ENCODE measurements at regions not wholly inside any gene's neighbourhood (a gene's known extent, or its start where the extent isn't known, plus 50 kb on each side); places are given as distances from the start of the nearest gene placed in this dataset.

DNA sequence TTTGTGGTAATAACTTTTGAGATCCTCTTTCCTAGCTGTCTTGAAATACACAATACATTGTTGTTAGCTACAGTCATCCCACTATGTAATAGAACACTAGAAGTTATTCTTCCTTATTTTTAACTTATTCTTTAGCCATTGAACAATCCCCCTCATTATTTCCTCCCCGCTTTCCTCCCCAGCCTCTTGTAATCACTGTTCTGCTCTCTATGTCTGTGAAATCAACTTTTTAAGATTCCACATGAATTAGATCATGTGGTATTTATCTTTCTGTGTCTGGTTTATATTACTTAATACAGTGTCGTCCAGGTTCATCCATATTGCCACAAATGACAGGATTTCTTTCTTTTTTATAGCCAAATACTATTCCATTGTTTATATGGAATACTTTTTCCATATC lies 72.9 kb downstream of the SLC10A2 start:
- DNase-seq (ENCODE audit: low read depth in 1 of 2, low spot score in 1 of 2), result no peak
- no peak for TF ChIP-seq JUND (IDR thresholded peaks at IDR 0.05; ENCODE audit: low read depth)
- in situ Hi-C loops (cut with HindIII; ENCODE audit: low pct_unique_long_range_greater_than_20kb, low sequenced_read_pairs), result no loop called here

GRCh38 chr13:102984210-102984609 lies 82.0 kb downstream of the SLC10A2 start:
- no peak for TF ChIP-seq JUND (IDR thresholded peaks at IDR 0.05; ENCODE audit: low read depth)
- in situ Hi-C loops (cut with HindIII; ENCODE audit: low pct_unique_long_range_greater_than_20kb, low sequenced_read_pairs), result no loop called here
- no peak for DNase-seq (ENCODE audit: low read depth in 1 of 2, low spot score in 1 of 2)

GRCh38 chr13:102983496-102983895 lies 82.7 kb downstream of the SLC10A2 start:
- TF ChIP-seq JUND (IDR thresholded peaks at IDR 0.05; ENCODE audit: low read depth), result no peak
- in situ Hi-C loops (cut with HindIII; ENCODE audit: low pct_unique_long_range_greater_than_20kb, low sequenced_read_pairs), result no loop called here
- DNase-seq (ENCODE audit: low read depth in 1 of 2, low spot score in 1 of 2), result no peak

DNA sequence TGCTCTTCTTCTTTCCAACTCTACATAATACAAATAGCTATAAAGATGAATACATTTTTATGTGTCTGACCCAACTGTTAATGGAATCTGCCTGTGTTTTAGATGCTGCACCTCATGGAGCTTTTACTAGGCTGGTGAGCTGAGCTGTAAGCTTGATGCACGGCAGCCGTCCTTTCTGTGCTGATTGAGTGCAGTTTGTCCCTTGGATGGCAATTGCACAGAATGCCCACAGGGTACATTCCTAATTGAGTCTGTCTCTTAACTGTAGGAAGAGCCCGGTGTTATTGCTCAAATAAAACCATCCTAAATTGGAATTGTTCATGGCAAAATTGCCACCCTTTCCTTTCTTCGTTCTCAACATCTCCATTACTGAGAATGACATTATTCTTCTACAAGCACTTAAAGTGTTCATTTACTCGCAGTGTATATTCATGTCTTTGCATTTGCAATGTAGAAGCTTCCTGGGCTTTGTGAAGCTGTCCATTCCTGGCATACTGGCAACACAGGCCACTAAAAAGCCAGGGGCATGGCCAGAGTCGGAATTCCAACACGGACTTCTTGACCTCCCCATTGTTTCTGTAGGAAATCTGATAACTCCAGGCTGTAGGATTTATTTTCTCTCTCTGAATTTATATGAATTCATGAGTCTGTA lies 85.8 kb downstream of the SLC10A2 start:
- in situ Hi-C loops (cut with HindIII; ENCODE audit: low pct_unique_long_range_greater_than_20kb, low sequenced_read_pairs), result no loop called here
- peak in 1 of 2 experiments; percentile 35 for DNase-seq (ENCODE audit: low read depth in 1 of 2, low spot score in 1 of 2)
- no peak for TF ChIP-seq JUND (IDR thresholded peaks at IDR 0.05; ENCODE audit: low read depth)

GRCh38 chr13:102978168-102978567 lies 88.0 kb downstream of the SLC10A2 start:
- no peak for TF ChIP-seq JUND (IDR thresholded peaks at IDR 0.05; ENCODE audit: low read depth)
- in situ Hi-C loops (cut with HindIII; ENCODE audit: low pct_unique_long_range_greater_than_20kb, low sequenced_read_pairs), result no loop called here
- DNase-seq (ENCODE audit: low read depth in 1 of 2, low spot score in 1 of 2), result no peak

GRCh38 chr13:102977471-102977870 lies 88.7 kb downstream of the SLC10A2 start:
- in situ Hi-C loops (cut with HindIII; ENCODE audit: low pct_unique_long_range_greater_than_20kb, low sequenced_read_pairs), result no loop called here
- DNase-seq (ENCODE audit: low read depth in 1 of 2, low spot score in 1 of 2), result no peak
- no peak for TF ChIP-seq JUND (IDR thresholded peaks at IDR 0.05; ENCODE audit: low read depth)

GRCh38 chr13:102974317-102975087 lies 91.7 kb downstream of the SLC10A2 start:
- no peak for DNase-seq (ENCODE audit: low read depth in 1 of 2, low spot score in 1 of 2)
- no peak for TF ChIP-seq JUND (IDR thresholded peaks at IDR 0.05; ENCODE audit: low read depth)
- in situ Hi-C loops (cut with HindIII; ENCODE audit: low pct_unique_long_range_greater_than_20kb, low sequenced_read_pairs), result no loop called here

DNA sequence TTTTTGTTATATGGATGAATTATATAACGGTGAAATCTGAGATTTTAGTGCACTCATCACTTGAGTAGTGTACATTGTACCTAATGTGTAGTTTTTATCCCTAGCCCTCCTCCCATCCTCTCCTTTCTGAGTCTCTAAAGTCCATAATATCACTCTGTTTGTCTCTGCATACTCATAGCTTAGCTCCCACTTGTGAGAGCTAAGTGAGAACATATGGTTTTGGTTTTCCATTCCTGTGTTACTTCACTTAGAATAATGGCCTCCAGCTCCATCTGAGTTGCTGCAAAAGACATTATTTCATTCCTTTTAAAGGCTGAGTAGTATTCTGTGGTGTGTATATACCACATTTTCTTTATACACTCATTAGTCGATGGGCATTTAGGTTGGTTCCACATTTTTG lies 94.0 kb downstream of the SLC10A2 start:
- in situ Hi-C loops (cut with HindIII; ENCODE audit: low pct_unique_long_range_greater_than_20kb, low sequenced_read_pairs), result no loop called here
- TF ChIP-seq JUND (IDR thresholded peaks at IDR 0.05; ENCODE audit: low read depth), result no peak

GRCh38 chr13:102970542-102970941 lies 95.7 kb downstream of the SLC10A2 start:
- no peak for DNase-seq (ENCODE audit: low read depth in 1 of 2, low spot score in 1 of 2)
- TF ChIP-seq JUND (IDR thresholded peaks at IDR 0.05; ENCODE audit: low read depth), result no peak
- in situ Hi-C loops (cut with HindIII; ENCODE audit: low pct_unique_long_range_greater_than_20kb, low sequenced_read_pairs), result no loop called here

More for the DNA sequence above, 94.0 kb downstream of the SLC10A2 start:
- no peak for DNase-seq (ENCODE audit: low read depth in 1 of 2, low spot score in 1 of 2)

DNA sequence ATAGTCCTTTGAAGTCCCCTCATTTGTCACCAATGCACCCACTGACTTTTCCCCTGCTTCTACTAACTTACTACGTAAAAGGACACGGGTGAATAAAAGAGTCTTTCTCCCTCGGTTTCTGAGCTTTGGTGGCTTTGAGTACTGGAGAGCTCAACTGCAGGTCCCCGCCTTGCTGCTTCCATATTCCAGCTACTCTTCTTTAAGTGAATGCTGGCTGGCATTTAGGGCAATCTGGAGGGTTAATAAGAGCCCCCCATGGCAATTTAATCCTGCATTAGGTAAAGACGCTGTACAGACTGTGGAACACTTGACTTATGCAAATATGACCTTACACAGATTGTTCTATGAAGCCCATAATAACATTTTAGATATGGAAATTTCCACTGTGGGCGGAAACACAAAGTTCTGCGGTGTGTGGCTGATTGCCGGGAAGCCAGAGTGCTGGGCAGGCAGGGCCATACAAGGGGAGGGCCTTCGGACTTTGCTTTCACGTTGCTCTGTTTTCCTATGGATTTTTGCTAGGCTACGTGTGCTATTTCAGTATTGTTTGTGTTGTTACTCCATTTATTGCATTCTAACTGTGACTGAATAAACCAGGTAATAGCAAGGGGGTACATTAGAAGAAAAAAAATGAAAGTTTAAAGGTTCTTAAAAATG lies 97.5 kb downstream of the SLC10A2 start:
- in situ Hi-C loops (cut with HindIII; ENCODE audit: low pct_unique_long_range_greater_than_20kb, low sequenced_read_pairs), result no loop called here
- TF ChIP-seq JUND (IDR thresholded peaks at IDR 0.05; ENCODE audit: low read depth), result no peak
- no peak for DNase-seq (ENCODE audit: low read depth in 1 of 2, low spot score in 1 of 2)

- TF ChIP-seq JUND (IDR thresholded peaks at IDR 0.05; ENCODE audit: low read depth), result no peak
- in situ Hi-C loops (cut with HindIII; ENCODE audit: low pct_unique_long_range_greater_than_20kb, low sequenced_read_pairs), result no loop called here
- DNase-seq (ENCODE audit: low read depth in 1 of 2, low spot score in 1 of 2), result no peak
Measured at GRCh38 chr13:102965802-102966201, 100.4 kb downstream of the SLC10A2 start.

- TF ChIP-seq JUND (IDR thresholded peaks at IDR 0.05; ENCODE audit: low read depth), result no peak
- in situ Hi-C loops (cut with HindIII; ENCODE audit: low pct_unique_long_range_greater_than_20kb, low sequenced_read_pairs), result no loop called here
- no peak for DNase-seq (ENCODE audit: low read depth in 1 of 2, low spot score in 1 of 2)
Measured at GRCh38 chr13:102962430-102962829, 103.8 kb downstream of the SLC10A2 start.

DNA sequence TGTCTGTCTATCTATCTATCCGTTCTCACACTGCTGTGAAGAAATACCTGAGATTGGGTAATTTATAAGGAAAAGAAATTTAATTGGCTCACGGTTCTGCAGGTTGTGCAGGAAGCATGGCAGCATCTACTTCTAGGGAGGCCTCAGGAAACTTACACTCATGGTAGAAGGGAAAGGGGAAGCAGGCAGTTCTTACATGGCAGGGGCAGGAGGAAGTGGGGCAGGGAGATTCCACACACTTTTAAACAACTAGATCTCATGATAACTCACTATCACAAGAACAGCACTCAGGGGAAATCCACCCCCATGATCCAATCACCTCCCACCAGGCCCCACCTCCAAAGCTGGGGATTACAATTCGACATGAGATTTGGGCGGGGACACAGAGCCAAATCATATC lies 105.3 kb downstream of the SLC10A2 start:
- in situ Hi-C loops (cut with HindIII; ENCODE audit: low pct_unique_long_range_greater_than_20kb, low sequenced_read_pairs), result no loop called here

More for the DNA sequence above, 105.3 kb downstream of the SLC10A2 start:
- TF ChIP-seq JUND (IDR thresholded peaks at IDR 0.05; ENCODE audit: low read depth), result no peak
- no peak for DNase-seq (ENCODE audit: low read depth in 1 of 2, low spot score in 1 of 2)

All from T47D (cell line).